Endodermal cell (in vitro differentiated cells): ENCODE measurements at regions not wholly inside any gene's neighbourhood (a gene's known extent, or its start where the extent isn't known, plus 50 kb on each side); places are given as distances from the start of the nearest gene placed in this dataset.

ENCODE experiments used
- DNase-seq: peaks from one replicate; pipeline ENCODE4 v3.0.0-alpha.2; 2017
- H3K27ac ChIP-seq: 2 replicates; pipeline ENCODE4 v1.5.1; 2013; ENCODE audit warnings: mild to moderate bottlenecking, low read depth, low read length, moderate library complexity
- H3K27me3 ChIP-seq: 2 replicates; pipeline ENCODE4 v1.6.1; 2013; ENCODE audit warnings: mild to moderate bottlenecking, low read length, moderate library complexity; ENCODE audit not compliant: insufficient read depth, control insufficient read depth, poor library complexity, severe bottlenecking
- H3K36me3 ChIP-seq: 2 replicates; pipeline ENCODE4 v1.7.0; 2013; ENCODE audit warnings: mild to moderate bottlenecking, low read length, moderate library complexity; ENCODE audit not compliant: control insufficient read depth, insufficient read depth
- H3K4me1 ChIP-seq: one replicate; pipeline ENCODE4 v1.7.0; 2013; ENCODE audit warnings: low read length; ENCODE audit not compliant: control insufficient read depth, insufficient read depth
- H3K4me3 ChIP-seq: 2 replicates; pipeline ENCODE4 v1.5.1; 2013; ENCODE audit warnings: mild to moderate bottlenecking, low read length, moderate library complexity
- H3K9ac ChIP-seq: 2 replicates; pipeline ENCODE4 v1.6.1; 2013; ENCODE audit warnings: mild to moderate bottlenecking, low read length, moderate library complexity; ENCODE audit not compliant: poor library complexity, severe bottlenecking; ENCODE audit errors: extremely low read depth
- H3K9me3 ChIP-seq: 2 replicates; pipeline ENCODE4 v1.6.1; 2013; ENCODE audit warnings: mild to moderate bottlenecking, low read length, moderate library complexity; ENCODE audit not compliant: control insufficient read depth
- H3K27ac Mint-ChIP-seq: 2 replicates; pipeline ENCODE4 v1.8.0; 2020; ENCODE audit warnings: mixed read lengths
- H3K27me3 Mint-ChIP-seq: 2 replicates; pipeline ENCODE4 v1.8.0; 2021; ENCODE audit warnings: mild to moderate bottlenecking, mixed read lengths; ENCODE audit not compliant: insufficient read depth
- H3K36me3 Mint-ChIP-seq: 2 replicates; pipeline ENCODE4 v1.8.0; 2020; ENCODE audit warnings: low read depth, mixed read lengths
- H3K4me1 Mint-ChIP-seq: 2 replicates; pipeline ENCODE4 v1.8.0; 2020; ENCODE audit warnings: mixed read lengths
- H3K4me3 Mint-ChIP-seq: 2 replicates; pipeline ENCODE4 v1.8.0; 2020; ENCODE audit warnings: mild to moderate bottlenecking, moderate library complexity, mixed read lengths
- H3K9me3 Mint-ChIP-seq: 2 replicates; pipeline ENCODE4 v1.8.0; 2020; ENCODE audit warnings: mild to moderate bottlenecking, mixed read lengths
- WGBS, 2 experiments: methylation state at CpG; one replicate each; pipeline versions ENCODE4 v1.1.5 to v1.1.7; 2013; ENCODE audit warnings: missing lambda C conversion rate in 2 of 2, mixed read lengths in 1 of 2; ENCODE audit not compliant: insufficient coverage in 1 of 2, insufficient read length in 1 of 2; 5-methylcytosine and 5-hydroxymethylcytosine counted together
- TF ChIP-seq, protein P1 (sequence below): fragments of 200-600 bp; sonication (generic); conservative IDR thresholded peaks from 2 replicates; pipeline ENCODE4 v1.5.0; 2021; ENCODE audit warnings: antibody characterized with exemption, mild to moderate bottlenecking

DNA sequence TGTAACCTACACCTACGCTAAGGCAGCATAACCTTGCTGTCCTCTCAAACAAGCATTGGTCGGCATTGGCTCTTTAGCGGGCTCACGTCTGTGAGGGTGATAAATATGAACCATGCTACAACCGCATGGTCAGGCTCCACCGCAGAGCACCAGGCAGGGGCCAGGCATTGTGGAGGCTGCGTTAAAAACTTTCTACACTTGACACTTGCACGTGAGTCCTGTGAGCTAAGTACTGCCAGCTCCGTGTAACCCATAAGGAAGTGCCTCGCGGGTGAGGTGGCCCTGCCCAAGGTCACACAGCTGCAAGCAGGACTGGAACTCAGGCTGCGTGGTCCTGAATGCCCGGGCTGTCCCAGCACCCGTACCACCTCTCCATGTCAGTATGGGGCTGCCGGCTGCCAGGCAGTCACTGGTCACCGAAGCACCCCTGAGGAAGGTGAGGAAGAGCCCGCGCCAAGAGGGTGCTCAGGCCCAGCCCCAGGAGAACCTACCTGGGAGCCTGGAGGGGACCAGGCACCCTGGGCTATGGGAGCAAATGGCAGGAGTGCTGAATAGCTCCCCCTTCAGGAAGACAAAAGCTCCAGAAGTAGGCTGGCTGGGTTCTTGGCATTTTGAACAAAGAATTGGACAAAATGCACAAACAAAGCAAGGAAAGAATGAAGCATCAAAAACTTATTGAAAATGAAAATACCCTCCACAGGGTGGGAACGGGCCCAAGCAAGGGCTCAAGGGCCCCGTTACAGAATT lies 271.1 kb upstream of the RAB6C start:
- no peaks in the 10 kb centered on the region for H3K9me3 ChIP-seq
- H3K27me3 ChIP-seq = no peaks in the 10 kb centered on the region
- H3K36me3 ChIP-seq = no peaks in the 10 kb centered on the region
- H3K36me3 Mint-ChIP-seq = no peaks in the 10 kb centered on the region
- no peak overlapping the region for H3K4me3 ChIP-seq
- H3K4me1 Mint-ChIP-seq = no peaks in the 10 kb centered on the region
- TF ChIP-seq, protein P1, sequence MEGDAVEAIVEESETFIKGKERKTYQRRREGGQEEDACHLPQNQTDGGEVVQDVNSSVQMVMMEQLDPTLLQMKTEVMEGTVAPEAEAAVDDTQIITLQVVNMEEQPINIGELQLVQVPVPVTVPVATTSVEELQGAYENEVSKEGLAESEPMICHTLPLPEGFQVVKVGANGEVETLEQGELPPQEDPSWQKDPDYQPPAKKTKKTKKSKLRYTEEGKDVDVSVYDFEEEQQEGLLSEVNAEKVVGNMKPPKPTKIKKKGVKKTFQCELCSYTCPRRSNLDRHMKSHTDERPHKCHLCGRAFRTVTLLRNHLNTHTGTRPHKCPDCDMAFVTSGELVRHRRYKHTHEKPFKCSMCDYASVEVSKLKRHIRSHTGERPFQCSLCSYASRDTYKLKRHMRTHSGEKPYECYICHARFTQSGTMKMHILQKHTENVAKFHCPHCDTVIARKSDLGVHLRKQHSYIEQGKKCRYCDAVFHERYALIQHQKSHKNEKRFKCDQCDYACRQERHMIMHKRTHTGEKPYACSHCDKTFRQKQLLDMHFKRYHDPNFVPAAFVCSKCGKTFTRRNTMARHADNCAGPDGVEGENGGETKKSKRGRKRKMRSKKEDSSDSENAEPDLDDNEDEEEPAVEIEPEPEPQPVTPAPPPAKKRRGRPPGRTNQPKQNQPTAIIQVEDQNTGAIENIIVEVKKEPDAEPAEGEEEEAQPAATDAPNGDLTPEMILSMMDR = peak; percentile 72
- H3K9ac ChIP-seq = no peak overlapping the region
- no peak for DNase-seq
- no peak overlapping the region for H3K4me3 Mint-ChIP-seq
- H3K9me3 Mint-ChIP-seq = no peaks in the 10 kb centered on the region
- H3K27me3 Mint-ChIP-seq = no peaks in the 10 kb centered on the region
- 89 to 91% methylated on average over 15 to 20 of the region's 20 CpGs for WGBS, 2 experiments
- no peaks in the 10 kb centered on the region for H3K4me1 ChIP-seq
- H3K27ac ChIP-seq = peak overlapping the region; percentile 78
- no peak overlapping the region for H3K27ac Mint-ChIP-seq

DNA sequence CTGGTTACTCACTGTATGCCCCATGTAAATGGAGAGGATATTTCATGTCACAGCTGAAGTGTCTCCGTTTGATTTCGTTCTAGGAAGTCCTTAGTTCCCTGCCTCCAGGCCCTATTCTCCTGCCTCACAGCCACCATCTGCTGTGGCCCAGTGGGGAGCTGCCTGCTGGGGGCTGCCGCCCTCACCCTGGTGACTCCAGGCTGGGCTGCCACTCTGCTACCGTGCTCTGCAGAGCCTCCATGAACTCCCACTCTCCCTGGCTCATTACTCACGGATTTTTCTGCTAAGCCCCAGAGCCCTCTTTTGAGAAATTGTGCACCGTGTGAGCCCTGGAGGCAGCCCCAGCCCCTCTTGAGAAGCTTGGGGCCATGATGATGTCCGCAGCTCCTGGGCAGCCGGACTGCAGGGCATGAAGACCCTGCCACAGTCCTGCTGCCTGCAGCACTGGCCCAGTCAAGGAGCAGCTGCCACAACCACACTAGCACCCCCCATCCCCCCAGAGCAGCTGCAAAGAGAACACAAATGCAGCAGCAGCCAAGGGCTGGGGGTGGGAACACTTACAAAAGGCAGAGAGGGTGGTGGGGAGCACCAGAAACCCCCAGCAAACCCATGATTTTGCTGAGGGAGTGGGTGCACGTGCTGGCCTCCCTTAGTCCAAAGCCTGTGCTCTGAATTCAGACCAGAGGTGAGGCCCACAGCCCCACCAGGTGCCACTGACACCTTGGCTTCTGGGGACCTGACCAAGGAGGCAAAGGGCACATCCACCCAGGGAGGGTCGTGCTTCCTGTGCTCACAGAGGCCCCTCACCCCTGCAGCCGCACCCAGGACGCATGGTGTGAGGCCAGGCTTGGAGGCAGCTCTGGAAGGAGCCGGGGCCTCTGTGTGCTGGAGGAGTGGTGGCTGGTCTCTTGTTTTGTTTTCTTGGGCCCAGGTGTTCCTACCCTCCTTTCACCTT lies 270.2 kb upstream of the RAB6C start:
- H3K9me3 Mint-ChIP-seq = no peaks in the 10 kb centered on the region
- 84 to 87% methylated on average over 7 to 13 of the region's 13 CpGs for WGBS, 2 experiments
- peak overlapping the region; percentile 78 for H3K27ac ChIP-seq

DNA sequence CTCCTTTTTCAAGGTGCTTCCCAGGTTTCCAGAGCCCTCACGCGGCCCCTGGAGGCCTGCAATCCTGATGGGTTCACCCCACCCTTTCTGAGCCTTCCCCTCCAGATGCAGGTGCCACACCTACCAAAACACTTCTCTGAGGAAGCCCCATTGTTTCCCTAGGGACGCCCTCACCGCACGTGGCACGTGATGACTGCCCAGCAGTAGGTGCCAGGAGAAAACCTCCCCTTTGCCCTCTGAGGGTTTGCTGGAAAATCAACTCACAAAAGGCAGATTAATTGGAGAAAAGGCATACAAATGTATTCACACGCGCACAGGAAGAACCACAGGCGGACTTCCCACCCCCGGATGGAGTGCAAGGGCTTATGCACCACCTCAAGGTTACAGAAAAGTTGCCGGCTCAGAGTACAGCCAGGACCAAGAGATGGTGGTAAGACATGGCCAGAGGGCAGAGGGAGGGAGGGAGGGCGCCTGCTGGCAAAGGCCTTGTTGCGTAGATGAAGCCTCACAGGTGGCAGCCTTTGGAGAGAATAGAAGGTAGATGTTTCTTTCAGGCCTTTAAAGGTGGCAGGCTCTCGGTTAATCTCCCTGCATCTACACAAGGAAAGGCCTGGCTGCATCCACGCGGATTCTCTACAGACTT lies 269.4 kb upstream of the RAB6C start:
- Histone ChIP-seq H3K9me3 (no peaks in the 10 kb centered on the region), H3K36me3 (no peaks in the 10 kb centered on the region), H3K4me1 (no peaks in the 10 kb centered on the region), H3K4me3 (no peak overlapping the region), H3K27me3 (no peaks in the 10 kb centered on the region), H3K9ac (no peak overlapping the region), H3K27ac (no peak overlapping the region)
- H3K27me3 Mint-ChIP-seq = no peaks in the 10 kb centered on the region
- WGBS, 2 experiments = 83 to 85% methylated on average over 13 to 16 of the region's 16 CpGs
- H3K36me3 Mint-ChIP-seq = no peaks in the 10 kb centered on the region
- H3K9me3 Mint-ChIP-seq = no peaks in the 10 kb centered on the region
- H3K27ac Mint-ChIP-seq = no peak overlapping the region
- H3K4me3 Mint-ChIP-seq = no peak overlapping the region
- TF ChIP-seq, protein P1 = no peak
- no peaks in the 10 kb centered on the region for H3K4me1 Mint-ChIP-seq
- DNase-seq = no peak

More for the DNA sequence above, 270.2 kb upstream of the RAB6C start:
- H3K9me3 ChIP-seq = no peaks in the 10 kb centered on the region
- H3K9ac ChIP-seq = no peak overlapping the region
- no peaks in the 10 kb centered on the region for H3K27me3 Mint-ChIP-seq
- no peak overlapping the region for H3K27ac Mint-ChIP-seq
- no peaks in the 10 kb centered on the region for H3K36me3 Mint-ChIP-seq
- DNase-seq = no peak
- TF ChIP-seq, protein P1 = no peak
- H3K27me3 ChIP-seq = no peaks in the 10 kb centered on the region
- no peak overlapping the region for H3K4me3 Mint-ChIP-seq
- no peaks in the 10 kb centered on the region for H3K4me1 Mint-ChIP-seq
- no peak overlapping the region for H3K4me3 ChIP-seq
- no peaks in the 10 kb centered on the region for H3K36me3 ChIP-seq
- H3K4me1 ChIP-seq = no peaks in the 10 kb centered on the region
